BE2C (cell line): ENCODE measurements at regions not wholly inside any gene's neighbourhood (a gene's known extent, or its start where the extent isn't known, plus 50 kb on each side); places are given as distances from the start of the nearest gene placed in this dataset.

ENCODE experiments used
- DNase-seq: peaks from one replicate; pipeline ENCODE4 v3.0.0-alpha.2; 2020
- H3K27me3 ChIP-seq: fragments of 250-450 bp; sonication (Bioruptor Pico); 2 replicates; pipeline ENCODE4 v1.5.1; 2020; ENCODE audit warnings: mild to moderate bottlenecking
- H3K36me3 ChIP-seq: fragments of 250-450 bp; sonication (Bioruptor Pico); 2 replicates; pipeline ENCODE4 v1.5.1; 2020; ENCODE audit warnings: mild to moderate bottlenecking
- H3K4me1 ChIP-seq: fragments of 250-450 bp; sonication (Bioruptor Pico); 2 replicates; pipeline ENCODE4 v1.5.1; 2020
- H3K4me3 ChIP-seq: 2 replicates; pipeline ENCODE4 v1.5.1; 2011; ENCODE audit warnings: low read depth, low read length
- H3K9me3 ChIP-seq: fragments of 250-450 bp; sonication (Bioruptor Pico); 2 replicates; pipeline ENCODE4 v1.5.1; 2020
- TF ChIP-seq, protein P1 (sequence below): IDR thresholded peaks from 2 replicates; pipeline ENCODE4 v1.5.1; 2012; ENCODE audit warnings: mild to moderate bottlenecking, low read depth, low read length

DNA sequence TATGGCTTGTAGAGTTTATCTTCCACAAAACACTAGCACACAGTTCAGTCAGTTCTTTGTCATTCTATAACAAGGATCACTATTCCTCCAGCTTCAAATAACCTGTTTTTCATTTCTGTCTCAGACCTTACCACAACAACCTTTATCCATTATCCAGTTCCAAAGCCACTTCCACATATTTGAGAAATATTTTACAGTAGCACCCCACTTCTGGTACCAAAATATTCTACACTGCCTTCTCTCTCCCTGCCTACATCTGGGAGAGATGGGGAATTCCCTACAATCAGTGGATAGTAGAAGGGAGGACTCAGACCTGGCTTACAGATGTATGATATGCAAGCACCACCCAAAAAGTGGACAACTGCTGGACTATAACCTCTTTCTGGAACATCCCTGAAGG, 651.4 kb downstream of the ADGRL2 start:
- Histone ChIP-seq H3K9me3 (no peaks in the 10 kb centered on the region), H3K4me3 (no peak overlapping the region), H3K4me1 (no peaks in the 10 kb centered on the region), H3K36me3 (no peaks in the 10 kb centered on the region), H3K27me3 (no peaks in the 10 kb centered on the region)
- TF ChIP-seq, protein P1, sequence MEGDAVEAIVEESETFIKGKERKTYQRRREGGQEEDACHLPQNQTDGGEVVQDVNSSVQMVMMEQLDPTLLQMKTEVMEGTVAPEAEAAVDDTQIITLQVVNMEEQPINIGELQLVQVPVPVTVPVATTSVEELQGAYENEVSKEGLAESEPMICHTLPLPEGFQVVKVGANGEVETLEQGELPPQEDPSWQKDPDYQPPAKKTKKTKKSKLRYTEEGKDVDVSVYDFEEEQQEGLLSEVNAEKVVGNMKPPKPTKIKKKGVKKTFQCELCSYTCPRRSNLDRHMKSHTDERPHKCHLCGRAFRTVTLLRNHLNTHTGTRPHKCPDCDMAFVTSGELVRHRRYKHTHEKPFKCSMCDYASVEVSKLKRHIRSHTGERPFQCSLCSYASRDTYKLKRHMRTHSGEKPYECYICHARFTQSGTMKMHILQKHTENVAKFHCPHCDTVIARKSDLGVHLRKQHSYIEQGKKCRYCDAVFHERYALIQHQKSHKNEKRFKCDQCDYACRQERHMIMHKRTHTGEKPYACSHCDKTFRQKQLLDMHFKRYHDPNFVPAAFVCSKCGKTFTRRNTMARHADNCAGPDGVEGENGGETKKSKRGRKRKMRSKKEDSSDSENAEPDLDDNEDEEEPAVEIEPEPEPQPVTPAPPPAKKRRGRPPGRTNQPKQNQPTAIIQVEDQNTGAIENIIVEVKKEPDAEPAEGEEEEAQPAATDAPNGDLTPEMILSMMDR: no peak
- no peak for DNase-seq

DNA sequence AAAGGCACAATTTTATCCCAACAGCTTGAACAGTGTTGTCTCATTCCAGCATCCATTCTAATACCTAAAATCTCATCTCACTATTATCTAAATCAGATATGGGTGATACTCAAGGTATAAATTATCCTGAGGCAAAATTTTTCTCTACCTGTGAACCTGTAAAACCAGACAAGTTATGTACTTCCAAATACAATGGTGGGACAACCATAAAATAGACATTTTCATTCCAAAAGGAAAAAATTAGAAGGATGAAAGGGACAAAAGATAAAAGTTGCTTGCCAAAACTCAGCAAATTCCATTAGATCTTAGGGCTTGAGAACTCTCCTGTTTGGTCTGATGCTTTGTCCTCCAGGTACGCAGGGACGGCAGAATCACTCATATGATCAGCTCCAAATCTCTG, 650.5 kb downstream of the ADGRL2 start:
- H3K27me3 ChIP-seq: no peaks in the 10 kb centered on the region
- H3K9me3 ChIP-seq: no peaks in the 10 kb centered on the region
- no peak overlapping the region for H3K4me3 ChIP-seq
- H3K4me1 ChIP-seq: no peaks in the 10 kb centered on the region
- H3K36me3 ChIP-seq: no peaks in the 10 kb centered on the region
- TF ChIP-seq, protein P1: no peak
- no peak for DNase-seq

DNA sequence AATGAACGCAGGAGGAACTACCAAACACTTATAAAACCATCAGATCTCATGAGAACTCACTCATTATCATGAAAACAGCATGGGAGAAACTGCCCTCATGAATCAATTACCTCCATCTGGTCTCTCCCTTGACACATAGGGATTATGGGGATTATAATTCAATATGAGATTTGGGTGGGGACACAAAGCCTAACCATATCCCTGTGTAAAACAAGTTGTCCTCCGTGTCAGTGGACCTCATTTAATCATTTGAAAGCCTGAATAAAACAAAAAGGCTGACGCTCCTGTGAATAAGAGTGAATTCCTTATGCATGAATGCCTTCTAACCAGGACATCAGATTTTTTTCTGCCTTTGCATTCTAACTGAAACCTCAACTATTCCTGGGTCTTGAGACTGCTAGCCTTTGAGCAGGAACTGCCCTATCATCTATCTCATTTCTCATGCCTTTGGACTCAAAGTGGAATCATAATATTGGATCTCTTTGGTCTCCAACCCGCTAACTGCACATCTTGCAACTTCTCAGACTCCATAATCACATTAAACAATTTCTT, 648.8 kb downstream of the ADGRL2 start:
- H3K9me3 ChIP-seq: no peaks in the 10 kb centered on the region
- no peak overlapping the region for H3K4me3 ChIP-seq
- no peaks in the 10 kb centered on the region for H3K27me3 ChIP-seq
- TF ChIP-seq, protein P1: no peak
- no peak for DNase-seq
- H3K4me1 ChIP-seq: no peaks in the 10 kb centered on the region
- no peaks in the 10 kb centered on the region for H3K36me3 ChIP-seq

DNA sequence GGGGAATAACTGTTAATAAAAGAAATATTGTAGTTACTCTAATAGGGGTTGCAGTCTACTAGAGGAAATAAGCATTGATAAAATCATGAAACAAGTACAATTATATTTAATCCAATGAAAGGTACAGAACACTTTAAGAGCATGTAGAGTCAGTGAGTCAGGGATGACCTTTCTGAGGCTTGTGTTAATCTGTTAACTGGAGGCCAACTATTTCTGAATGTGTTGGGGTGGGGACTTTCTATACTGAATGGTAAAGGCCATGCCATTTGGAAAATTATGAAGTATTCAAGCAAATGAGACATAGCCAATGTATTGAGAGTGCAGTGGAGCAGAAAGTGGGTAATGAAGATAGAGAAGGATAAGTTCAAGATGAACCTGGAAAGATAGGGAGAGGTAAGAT, 646.2 kb downstream of the ADGRL2 start:
- Histone ChIP-seq H3K36me3 (no peaks in the 10 kb centered on the region), H3K9me3 (no peaks in the 10 kb centered on the region), H3K4me1 (no peaks in the 10 kb centered on the region), H3K27me3 (no peaks in the 10 kb centered on the region), H3K4me3 (no peak overlapping the region)
- TF ChIP-seq, protein P1: no peak
- no peak for DNase-seq

DNA sequence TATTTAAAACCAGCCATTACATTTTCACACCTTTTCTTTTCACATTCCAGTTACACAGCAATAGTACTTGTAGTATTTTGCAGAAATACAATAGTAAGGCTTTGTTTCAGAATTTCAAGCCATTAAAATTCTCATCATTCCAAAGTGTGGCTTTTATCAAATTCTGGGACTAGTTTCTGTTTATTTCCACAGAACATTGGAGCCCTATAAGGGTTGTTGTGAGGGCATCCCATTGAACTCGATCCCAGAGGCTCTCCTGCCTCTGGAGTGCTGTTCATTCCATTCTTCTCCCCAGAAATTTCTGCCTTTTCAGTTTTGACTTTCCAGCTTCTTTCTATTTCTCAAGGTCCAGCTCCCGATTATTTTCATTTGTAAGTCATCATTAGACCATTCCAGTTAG, 645.5 kb downstream of the ADGRL2 start:
- no peaks in the 10 kb centered on the region for H3K36me3 ChIP-seq
- no peak overlapping the region for H3K4me3 ChIP-seq
- H3K9me3 ChIP-seq: no peaks in the 10 kb centered on the region
- TF ChIP-seq, protein P1: no peak
- no peaks in the 10 kb centered on the region for H3K4me1 ChIP-seq
- no peak for DNase-seq
- H3K27me3 ChIP-seq: no peaks in the 10 kb centered on the region

DNA sequence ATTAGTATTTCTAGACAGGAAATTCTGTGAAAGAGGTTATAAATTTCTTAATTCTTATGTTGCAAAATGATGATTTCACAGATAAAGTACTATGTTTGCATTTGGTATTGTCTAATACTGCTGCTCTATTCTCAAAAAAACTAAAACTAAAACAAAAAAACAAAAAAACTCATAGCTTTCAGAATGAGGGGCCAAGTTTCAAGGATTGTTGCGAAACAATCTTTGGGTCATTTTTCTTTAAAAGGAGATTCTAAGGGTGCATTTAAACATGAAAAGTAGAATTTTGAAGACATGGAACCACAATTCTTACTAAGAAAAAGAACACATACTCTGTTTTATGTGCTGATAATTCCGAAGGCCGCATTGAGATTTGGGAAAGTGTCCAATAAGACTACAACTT, 645.1 kb downstream of the ADGRL2 start:
- Histone ChIP-seq H3K4me3 (no peak overlapping the region), H3K27me3 (no peaks in the 10 kb centered on the region), H3K36me3 (no peaks in the 10 kb centered on the region), H3K4me1 (no peaks in the 10 kb centered on the region), H3K9me3 (no peaks in the 10 kb centered on the region)
- no peak for DNase-seq
- TF ChIP-seq, protein P1: no peak
